ENCODE measurements at regions not wholly inside any gene's neighbourhood (a gene's known extent, or its start where the extent isn't known, plus 50 kb on each side); places are given as distances from the start of the nearest gene placed in this dataset.
"Not testable (repeated sequence)": the region's sequence is repeated elsewhere in the genome, so short reads cannot be mapped to it uniquely, and the experiment has no call there.

DNA sequence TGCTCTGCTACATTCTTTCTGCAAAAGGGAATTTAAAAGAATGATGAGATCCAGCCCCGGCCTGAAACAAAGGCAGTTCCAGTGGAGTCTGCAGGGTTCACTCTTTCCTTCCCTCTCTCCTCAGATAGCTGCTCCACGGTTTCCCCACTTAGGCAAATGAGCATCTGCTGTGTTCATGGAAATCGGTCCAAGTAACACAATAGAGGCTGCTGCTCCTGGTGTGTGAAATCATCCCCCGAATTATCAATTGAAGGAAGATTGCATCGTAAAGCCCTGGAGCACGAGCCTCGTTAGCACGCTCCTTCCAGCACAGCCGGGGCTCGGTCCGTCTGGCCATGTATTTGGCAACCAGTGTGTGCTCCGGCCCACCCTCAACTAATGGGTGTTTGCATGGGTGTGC, 108.3 kb upstream of the DPP6 start:
- Histone ChIP-seq H3K27ac (no peak overlapping the region), H3K36me3 (no peaks in the 10 kb centered on the region), H3K4me3 (no peak overlapping the region), H3K4me1 (replicated peaks) (no peaks in the 10 kb centered on the region), H3K9me3 (no peaks in the 10 kb centered on the region), H3K27me3 (replicated peaks; ENCODE audit: insufficient read depth) (no peaks in the 10 kb centered on the region)
- WGBS: 41% methylated on average over 12 of the region's 12 CpGs
- intact Hi-C loops (cut with DNase I): no loop called here
- no peak for TF ChIP-seq POLR2AphosphoS5 (IDR thresholded peaks at IDR 0.05)
- no peak for TF ChIP-seq POLR2A (IDR thresholded peaks at IDR 0.05)
- TF ChIP-seq, protein P1, sequence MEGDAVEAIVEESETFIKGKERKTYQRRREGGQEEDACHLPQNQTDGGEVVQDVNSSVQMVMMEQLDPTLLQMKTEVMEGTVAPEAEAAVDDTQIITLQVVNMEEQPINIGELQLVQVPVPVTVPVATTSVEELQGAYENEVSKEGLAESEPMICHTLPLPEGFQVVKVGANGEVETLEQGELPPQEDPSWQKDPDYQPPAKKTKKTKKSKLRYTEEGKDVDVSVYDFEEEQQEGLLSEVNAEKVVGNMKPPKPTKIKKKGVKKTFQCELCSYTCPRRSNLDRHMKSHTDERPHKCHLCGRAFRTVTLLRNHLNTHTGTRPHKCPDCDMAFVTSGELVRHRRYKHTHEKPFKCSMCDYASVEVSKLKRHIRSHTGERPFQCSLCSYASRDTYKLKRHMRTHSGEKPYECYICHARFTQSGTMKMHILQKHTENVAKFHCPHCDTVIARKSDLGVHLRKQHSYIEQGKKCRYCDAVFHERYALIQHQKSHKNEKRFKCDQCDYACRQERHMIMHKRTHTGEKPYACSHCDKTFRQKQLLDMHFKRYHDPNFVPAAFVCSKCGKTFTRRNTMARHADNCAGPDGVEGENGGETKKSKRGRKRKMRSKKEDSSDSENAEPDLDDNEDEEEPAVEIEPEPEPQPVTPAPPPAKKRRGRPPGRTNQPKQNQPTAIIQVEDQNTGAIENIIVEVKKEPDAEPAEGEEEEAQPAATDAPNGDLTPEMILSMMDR (IDR thresholded peaks at IDR 0.05): no peak
- no peak for DNase-seq (ENCODE audit: low spot score)

DNA sequence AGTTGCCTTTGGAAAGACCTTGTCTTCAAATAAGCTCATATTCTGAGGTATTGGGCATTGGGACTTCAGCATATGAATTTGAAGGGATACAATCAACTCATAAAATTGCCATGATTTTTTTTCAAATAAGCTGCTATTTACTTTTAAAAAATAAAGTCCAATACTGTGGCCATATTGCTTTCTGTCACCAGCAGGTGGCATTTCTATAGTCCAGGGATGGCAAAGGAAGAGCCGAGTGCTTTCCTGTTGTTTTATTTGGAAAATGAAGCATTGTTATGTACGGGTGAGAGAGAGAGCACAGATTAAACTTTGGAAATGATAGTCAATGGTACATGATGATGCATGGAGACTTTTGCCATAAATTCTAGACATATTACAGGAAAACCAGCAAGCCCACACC, 104.1 kb upstream of the DPP6 start:
- no peaks in the 10 kb centered on the region for H3K36me3 ChIP-seq
- no peaks in the 10 kb centered on the region for H3K27me3 ChIP-seq (replicated peaks; ENCODE audit: insufficient read depth)
- 19% methylated on average over 2 of the region's 2 CpGs for WGBS
- DNase-seq (ENCODE audit: low spot score): no peak
- no peaks in the 10 kb centered on the region for H3K4me1 ChIP-seq (replicated peaks)
- H3K27ac ChIP-seq: no peak overlapping the region
- no peak overlapping the region for H3K4me3 ChIP-seq
- TF ChIP-seq POLR2A (IDR thresholded peaks at IDR 0.05) (no peak), POLR2AphosphoS5 (IDR thresholded peaks at IDR 0.05) (no peak)
- TF ChIP-seq, protein P1 (IDR thresholded peaks at IDR 0.05): no peak
- intact Hi-C loops (cut with DNase I): no loop called here
- no peaks in the 10 kb centered on the region for H3K9me3 ChIP-seq

DNA sequence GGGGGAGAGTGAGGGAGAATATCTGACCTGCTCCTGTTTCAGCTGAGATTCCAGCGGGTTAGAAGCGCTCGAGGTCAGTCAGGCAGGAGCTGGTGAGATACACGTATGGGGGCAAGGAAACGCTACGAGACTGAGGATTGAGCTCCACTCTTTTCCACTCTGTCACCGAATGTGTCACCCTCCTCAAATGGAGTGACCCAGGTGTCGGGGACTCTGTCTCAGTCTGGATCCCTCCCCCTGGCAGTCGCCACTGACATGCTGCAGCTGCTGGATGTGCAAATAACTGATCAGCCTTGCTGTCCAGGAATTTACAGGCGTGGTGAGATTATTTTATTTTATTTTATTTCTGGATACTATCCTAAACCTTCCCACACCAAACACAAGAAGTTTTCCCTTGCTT, 100.9 kb upstream of the DPP6 start:
- WGBS: 70% methylated on average over 10 of the region's 10 CpGs
- DNase-seq (ENCODE audit: low spot score): no peak
- Histone ChIP-seq H3K4me1 (replicated peaks) (no peaks in the 10 kb centered on the region), H3K4me3 (no peak overlapping the region), H3K27ac (no peak overlapping the region), H3K36me3 (no peaks in the 10 kb centered on the region), H3K27me3 (replicated peaks; ENCODE audit: insufficient read depth) (no peaks in the 10 kb centered on the region), H3K9me3 (no peaks in the 10 kb centered on the region)
- intact Hi-C loops (cut with DNase I): no loop called here
- TF ChIP-seq POLR2A (IDR thresholded peaks at IDR 0.05) (no peak), POLR2AphosphoS5 (IDR thresholded peaks at IDR 0.05) (no peak)
- TF ChIP-seq, protein P1 (IDR thresholded peaks at IDR 0.05): no peak

DNA sequence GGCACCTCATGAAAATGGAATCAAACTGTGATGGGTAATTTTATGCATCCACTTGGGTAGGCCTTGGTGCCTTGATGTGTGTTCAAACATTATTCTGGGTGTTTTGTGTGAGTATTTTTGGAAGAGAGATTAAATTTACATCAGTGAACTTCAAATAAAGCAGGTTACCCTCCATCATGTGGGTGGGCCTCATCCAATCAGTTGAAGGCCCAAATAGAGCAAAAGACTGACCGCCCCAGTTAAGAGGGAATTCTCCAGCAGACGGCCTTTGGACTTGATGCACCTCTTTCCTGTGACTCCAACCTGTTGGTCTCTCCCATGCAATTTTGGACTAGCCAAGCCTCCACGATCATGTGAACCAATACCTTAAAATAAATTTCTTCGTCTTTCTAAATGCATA, 97.7 kb upstream of the DPP6 start:
- TF ChIP-seq POLR2AphosphoS5 (IDR thresholded peaks at IDR 0.05): no peak
- TF ChIP-seq, protein P1 (IDR thresholded peaks at IDR 0.05): no peak
- TF ChIP-seq POLR2A (IDR thresholded peaks at IDR 0.05): no peak
- no peak for DNase-seq (ENCODE audit: low spot score)
- Histone ChIP-seq H3K9me3 (no peaks in the 10 kb centered on the region), H3K4me1 (replicated peaks) (no peaks in the 10 kb centered on the region), H3K27ac (no peak overlapping the region), H3K36me3 (no peaks in the 10 kb centered on the region), H3K27me3 (replicated peaks; ENCODE audit: insufficient read depth) (no peaks in the 10 kb centered on the region), H3K4me3 (no peak overlapping the region)
- intact Hi-C loops (cut with DNase I): no loop called here
- WGBS: 89% methylated on average over 4 of the region's 4 CpGs

DNA sequence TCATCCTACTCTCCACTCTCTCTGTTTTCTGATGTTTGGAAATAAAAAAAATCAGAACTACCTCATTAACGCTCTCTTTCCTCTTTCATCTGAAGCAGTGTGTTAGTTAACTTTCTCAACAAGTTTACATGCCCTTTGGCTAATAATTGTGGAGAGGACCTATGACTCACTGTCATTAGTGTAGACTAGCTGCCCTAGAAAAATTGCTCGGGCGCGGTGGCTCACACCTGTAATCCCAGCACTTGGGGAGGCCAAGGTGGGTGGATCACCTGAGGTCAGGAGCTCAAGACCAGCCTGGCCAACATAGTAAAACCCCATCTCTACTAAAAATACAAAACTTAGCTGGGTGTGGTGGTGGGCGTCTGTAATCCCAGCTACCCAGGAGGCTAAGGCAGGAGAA, 94.5 kb upstream of the DPP6 start:
- H3K27me3 ChIP-seq (replicated peaks; ENCODE audit: insufficient read depth); intact Hi-C loops (cut with DNase I); H3K36me3 ChIP-seq; DNase-seq (ENCODE audit: low spot score); H3K9me3 ChIP-seq; H3K27ac ChIP-seq; H3K4me3 ChIP-seq; H3K4me1 ChIP-seq (replicated peaks): not testable (repeated sequence)
- 83% methylated on average over 5 of the region's 5 CpGs for WGBS

DNA sequence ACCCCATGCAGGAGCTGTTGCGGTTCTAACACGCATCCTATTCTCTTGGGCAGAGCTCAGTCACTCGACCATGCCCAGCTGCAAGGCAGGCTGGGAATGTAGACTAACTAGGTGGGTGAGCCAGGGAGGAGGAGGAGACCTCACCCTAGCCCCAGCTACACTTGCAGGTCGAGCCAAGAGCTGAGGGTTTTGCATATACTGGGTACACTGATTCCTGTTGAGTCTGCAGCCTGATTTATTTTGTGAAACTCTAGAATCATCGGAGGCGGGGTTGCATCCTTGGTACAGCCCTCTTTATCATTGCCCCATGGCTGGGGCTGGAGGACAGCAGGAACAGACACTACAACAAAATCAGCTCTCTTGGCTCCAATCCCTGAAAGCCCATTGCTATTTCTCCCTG, 93.8 kb upstream of the DPP6 start:
- H3K36me3 ChIP-seq; intact Hi-C loops (cut with DNase I): not testable (repeated sequence)
- WGBS: 53% methylated on average over 4 of the region's 6 CpGs

DNA sequence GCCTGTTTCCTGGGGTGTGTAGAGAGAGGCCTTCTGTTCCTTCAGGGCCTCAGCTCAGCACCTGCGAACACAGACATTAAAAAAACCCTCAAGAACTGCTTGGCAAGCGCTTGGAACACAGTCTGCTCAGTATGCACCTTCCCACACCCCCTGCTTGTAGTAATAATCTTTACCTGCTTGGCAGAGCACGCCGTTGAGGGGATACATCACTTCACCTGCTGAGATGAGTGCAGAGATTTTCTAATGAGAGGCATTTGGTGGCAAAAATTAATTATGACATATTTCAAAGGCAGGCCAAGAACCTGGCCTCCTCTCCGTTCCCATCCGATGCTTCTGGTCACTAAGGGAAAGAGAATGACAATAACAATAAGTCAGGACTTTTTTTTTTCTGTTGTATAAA, 93.4 kb upstream of the DPP6 start:
- H3K27me3 ChIP-seq (replicated peaks; ENCODE audit: insufficient read depth); H3K4me3 ChIP-seq; DNase-seq (ENCODE audit: low spot score); H3K4me1 ChIP-seq (replicated peaks); intact Hi-C loops (cut with DNase I); H3K36me3 ChIP-seq; H3K9me3 ChIP-seq; H3K27ac ChIP-seq: not testable (repeated sequence)
- WGBS: 69% methylated on average over 5 of the region's 6 CpGs

More for the DNA sequence above, 93.8 kb upstream of the DPP6 start:
- not testable (repeated sequence) for H3K4me1 ChIP-seq (replicated peaks); H3K9me3 ChIP-seq; H3K27me3 ChIP-seq (replicated peaks; ENCODE audit: insufficient read depth); H3K4me3 ChIP-seq; DNase-seq (ENCODE audit: low spot score); H3K27ac ChIP-seq

DNA sequence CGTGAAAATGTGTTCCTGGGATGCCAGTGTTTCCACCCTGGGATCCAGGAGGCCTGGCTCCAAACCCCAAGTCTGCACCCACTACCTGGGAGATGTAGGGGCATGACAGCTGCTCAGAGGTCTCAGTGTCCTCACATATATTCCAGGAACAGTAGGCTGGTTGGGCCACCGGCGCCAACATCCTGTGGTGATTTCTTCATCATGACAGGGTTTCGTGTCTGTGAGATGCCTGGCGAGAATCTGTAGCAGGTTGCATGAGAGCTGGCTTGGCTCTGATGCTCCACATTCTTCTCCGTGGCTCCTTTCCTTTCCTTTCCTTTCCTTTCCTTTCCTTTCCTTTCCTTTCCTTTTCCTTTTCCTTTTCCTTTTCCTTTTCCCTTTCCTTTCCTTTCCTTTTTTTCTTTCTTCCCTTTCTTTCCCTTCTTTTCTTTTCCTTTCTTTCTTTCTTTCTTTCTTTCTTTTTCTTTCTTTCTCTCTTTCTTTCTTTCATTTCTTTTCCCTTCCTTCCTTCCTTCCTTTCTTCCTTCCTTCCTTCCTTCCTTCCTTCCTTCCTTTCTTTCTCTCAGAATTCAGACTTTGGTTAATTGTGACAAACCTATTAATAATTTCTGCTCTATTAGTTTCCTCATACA, 87.6 kb upstream of the DPP6 start:
- H3K9me3 ChIP-seq; H3K27me3 ChIP-seq (replicated peaks; ENCODE audit: insufficient read depth); DNase-seq (ENCODE audit: low spot score); H3K4me1 ChIP-seq (replicated peaks); intact Hi-C loops (cut with DNase I); H3K27ac ChIP-seq; H3K36me3 ChIP-seq; H3K4me3 ChIP-seq: not testable (repeated sequence)
- 91% methylated on average over 6 of the region's 6 CpGs for WGBS

DNA sequence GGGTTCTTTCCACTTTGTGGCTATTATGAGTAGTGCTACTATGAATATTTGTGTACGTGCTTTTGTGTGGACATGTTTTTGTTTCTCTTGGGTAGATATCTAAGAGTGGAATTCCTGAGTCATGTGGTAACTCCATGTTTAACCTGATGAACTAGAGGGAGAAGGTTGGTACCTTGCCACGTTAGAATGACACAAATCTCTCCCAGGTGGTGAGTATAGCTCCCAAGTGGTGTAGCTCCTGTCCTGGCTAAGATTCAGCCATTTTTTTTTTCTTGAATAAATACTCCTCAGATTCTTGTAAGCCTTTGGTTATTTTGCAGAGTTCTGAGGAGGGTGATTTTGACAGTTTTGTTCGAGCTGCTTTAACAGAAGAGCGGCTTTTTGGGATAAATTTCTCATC, 83.2 kb upstream of the DPP6 start:
- intact Hi-C loops (cut with DNase I); H3K27me3 ChIP-seq (replicated peaks; ENCODE audit: insufficient read depth); H3K4me3 ChIP-seq; H3K27ac ChIP-seq; H3K4me1 ChIP-seq (replicated peaks); DNase-seq (ENCODE audit: low spot score); H3K36me3 ChIP-seq; H3K9me3 ChIP-seq: not testable (repeated sequence)
- 57% methylated on average over 3 of the region's 4 CpGs for WGBS

All from prostate gland (tissue), 2 donors.